ENCODE measurements at regions not wholly inside any gene's neighbourhood (a gene's known extent, or its start where the extent isn't known, plus 50 kb on each side); places are given as distances from the start of the nearest gene placed in this dataset.

DNA sequence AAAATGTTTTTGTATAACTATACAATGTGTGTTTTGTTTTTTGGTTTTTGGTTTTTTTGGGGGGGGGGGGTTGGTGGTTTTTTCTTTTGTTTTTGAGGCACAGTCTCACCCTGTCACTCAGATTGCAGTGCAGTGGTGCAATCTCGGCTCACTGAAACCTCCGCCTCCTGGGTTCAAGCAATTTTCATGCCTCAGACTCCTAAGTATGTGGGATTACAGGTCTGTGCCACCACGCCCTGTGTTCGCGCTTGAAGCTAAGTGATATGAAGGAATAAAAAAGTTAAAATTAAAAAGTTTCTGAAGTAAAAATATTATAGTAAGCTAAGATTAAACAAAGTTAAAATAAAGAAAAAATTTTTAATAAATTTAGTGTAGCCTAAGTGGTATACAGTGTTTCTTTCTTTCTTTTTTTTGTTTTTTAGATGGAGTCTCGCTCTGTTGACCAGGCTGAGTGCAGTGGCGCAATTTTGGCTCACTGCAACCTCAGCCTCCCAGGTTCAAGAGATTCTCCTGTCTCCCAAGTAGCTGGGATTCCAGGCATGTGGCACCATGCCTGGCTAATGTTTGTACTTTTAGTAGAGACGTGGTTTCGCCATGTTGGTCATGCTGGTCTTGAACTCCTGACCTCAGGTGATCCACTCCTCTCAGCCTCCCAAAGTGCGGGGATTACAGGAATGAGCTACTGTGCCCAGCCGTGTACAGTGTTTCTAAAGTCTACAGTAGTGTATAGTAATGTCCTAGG is 53.9 kb upstream of the TEX55 start:
- Mint-ChIP-seq H3K36me3 (no peaks in the 10 kb centered on the region), H3K9me3 (no peaks in the 10 kb centered on the region), H3K27ac (no peak overlapping the region), H3K27me3 (peaks cover 0 to 2% of the 10 kb centered on the region in 2 donors), H3K4me1 (peaks cover 0 to 2% (median 0%) of the 10 kb centered on the region in 4 donors), H3K4me3 (no peak overlapping the region)
- Histone ChIP-seq H3K36me3 (ENCODE audit: insufficient read depth, low read length) (no peaks in the 10 kb centered on the region), H3K27ac (ENCODE audit: low read depth, low read length) (no peak overlapping the region), H3K9me3 (ENCODE audit: control insufficient read depth in 1 of 2, low read length in 2 of 2) (no peaks in the 10 kb centered on the region), H3K27me3 (ENCODE audit: insufficient read depth, low read length) (no peaks in the 10 kb centered on the region), H3K4me3 (ENCODE audit: low read length in 2 of 2) (no peak overlapping the region), H3K4me1 (ENCODE audit: insufficient read depth, low read length) (no peaks in the 10 kb centered on the region)
- no peak for DNase-seq
- CTCF ChIA-PET (ENCODE audit: partially characterized antibody): interaction anchor here (1.2 to 9.3 kb wide), 2 partner anchors 25 to 211 kb away, joined by 3 to 279 read pairs; no protein-coding TSS in a partner anchor
- intact Hi-C loops (cut with micrococcal nuclease): no loop called here
- POLR2A ChIA-PET (ENCODE audit: partially characterized antibody): no interaction called here

DNA sequence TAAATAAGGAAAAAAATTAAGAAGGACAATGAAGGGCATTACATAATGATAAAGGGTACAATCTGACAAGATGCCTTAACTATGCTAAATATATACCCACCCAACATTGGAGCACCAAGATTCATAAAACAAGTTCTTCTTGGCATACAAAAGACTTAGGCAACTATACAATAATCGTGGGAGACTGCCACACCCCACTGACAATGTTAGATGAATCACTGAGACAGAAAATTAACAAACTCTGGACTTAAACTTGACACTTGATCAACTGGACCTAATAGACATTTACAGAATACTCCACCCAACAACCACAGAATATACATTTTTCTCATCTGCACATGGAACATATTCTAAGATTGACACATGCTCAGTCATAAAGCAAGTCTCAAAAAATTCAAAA is 53.2 kb upstream of the IGSF11 start:
- no peak overlapping the region for H3K4me3 Mint-ChIP-seq
- Histone ChIP-seq H3K4me1 (ENCODE audit: insufficient read depth, low read length) (no peaks in the 10 kb centered on the region), H3K9me3 (ENCODE audit: control insufficient read depth in 1 of 2, low read length in 2 of 2) (no peaks in the 10 kb centered on the region), H3K36me3 (ENCODE audit: insufficient read depth, low read length) (no peaks in the 10 kb centered on the region), H3K27ac (ENCODE audit: low read depth, low read length) (no peak overlapping the region), H3K27me3 (ENCODE audit: insufficient read depth, low read length) (no peaks in the 10 kb centered on the region), H3K4me3 (ENCODE audit: low read length in 2 of 2) (no peak overlapping the region)
- H3K27me3 Mint-ChIP-seq: peaks cover 0 to 3% of the 10 kb centered on the region in 2 donors
- H3K9me3 Mint-ChIP-seq: peaks cover 0 to 4% (median 0%) of the 10 kb centered on the region in 8 donors
- ChIA-PET POLR2A (ENCODE audit: partially characterized antibody) (no interaction called here), CTCF (ENCODE audit: partially characterized antibody) (no interaction called here)
- intact Hi-C loops (cut with micrococcal nuclease): no loop called here
- no peak overlapping the region for H3K27ac Mint-ChIP-seq
- no peaks in the 10 kb centered on the region for H3K36me3 Mint-ChIP-seq
- DNase-seq: no peak
- H3K4me1 Mint-ChIP-seq: peaks cover 0 to 2% (median 0%) of the 10 kb centered on the region in 4 donors

- intact Hi-C loops (cut with micrococcal nuclease): no loop called here
- Histone ChIP-seq H3K9me3 (ENCODE audit: control insufficient read depth in 1 of 2, low read length in 2 of 2) (no peaks in the 10 kb centered on the region), H3K27ac (ENCODE audit: low read depth, low read length) (no peak overlapping the region), H3K4me1 (ENCODE audit: insufficient read depth, low read length) (no peaks in the 10 kb centered on the region), H3K27me3 (ENCODE audit: insufficient read depth, low read length) (no peaks in the 10 kb centered on the region), H3K4me3 (ENCODE audit: low read length in 2 of 2) (no peak overlapping the region), H3K36me3 (ENCODE audit: insufficient read depth, low read length) (no peaks in the 10 kb centered on the region)
- Mint-ChIP-seq H3K27ac (no peak overlapping the region), H3K9me3 (peaks cover 0 to 4% (median 0%) of the 10 kb centered on the region in 8 donors), H3K4me3 (no peak overlapping the region), H3K36me3 (no peaks in the 10 kb centered on the region), H3K4me1 (peaks cover 0 to 2% (median 0%) of the 10 kb centered on the region in 4 donors), H3K27me3 (peaks cover 0 to 3% of the 10 kb centered on the region in 2 donors)
- POLR2A ChIA-PET (ENCODE audit: partially characterized antibody): no interaction called here
- CTCF ChIA-PET (ENCODE audit: partially characterized antibody): interaction anchor here (0.8 to 2.0 kb wide), 4 partner anchors 10 to 203 kb away, joined by 4 to 7 read pairs (median 5); partner anchors contain the start of gene IGSF11
- no peak for DNase-seq
These were observed 50.4 kb upstream of the IGSF11 start for GRCh38 chr3:119085070-119085439.

- H3K4me1 ChIP-seq (ENCODE audit: insufficient read depth, low read length): no peaks in the 10 kb centered on the region
- H3K27me3 ChIP-seq (ENCODE audit: insufficient read depth, low read length): no peaks in the 10 kb centered on the region
- ChIA-PET POLR2A (ENCODE audit: partially characterized antibody) (no interaction called here), CTCF (ENCODE audit: partially characterized antibody) (interaction anchor here (1.3 to 2.0 kb wide), 3 partner anchors 11 to 202 kb away, joined by 5 to 7 read pairs (median 5); no protein-coding TSS in a partner anchor)
- Mint-ChIP-seq H3K9me3 (peaks cover 0 to 4% (median 0%) of the 10 kb centered on the region in 8 donors), H3K4me1 (peaks cover 0 to 2% (median 0%) of the 10 kb centered on the region in 4 donors), H3K27me3 (peaks cover 0 to 3% of the 10 kb centered on the region in 2 donors), H3K4me3 (no peak overlapping the region), H3K36me3 (no peaks in the 10 kb centered on the region), H3K27ac (no peak overlapping the region)
- H3K9me3 ChIP-seq (ENCODE audit: control insufficient read depth in 1 of 2, low read length in 2 of 2): no peaks in the 10 kb centered on the region
- no peaks in the 10 kb centered on the region for H3K36me3 ChIP-seq (ENCODE audit: insufficient read depth, low read length)
- intact Hi-C loops (cut with micrococcal nuclease): no loop called here
- no peak overlapping the region for H3K4me3 ChIP-seq (ENCODE audit: low read length in 2 of 2)
- no peak for DNase-seq
- no peak overlapping the region for H3K27ac ChIP-seq (ENCODE audit: low read depth, low read length)
These were observed 49.9 kb upstream of the IGSF11 start for GRCh38 chr3:119084371-119085069.
